Mesenchymal stem cell (in vitro differentiated cells and primary cell): ENCODE measurements at regions not wholly inside any gene's neighbourhood (a gene's known extent, or its start where the extent isn't known, plus 50 kb on each side); places are given as distances from the start of the nearest gene placed in this dataset.
A peak's percentile ranks its signal among the peaks of the same experiment; 100 is the strongest.

Experiments
- DNase-seq: peaks from one replicate; pipeline ENCODE4 v3.0.0-alpha.2; 2013
- H2AFZ ChIP-seq: one replicate; pipeline ENCODE4 v1.6.1; 2013; ENCODE audit warnings: low read depth, mild to moderate bottlenecking, control low read depth, inconsistent platforms, low read length, moderate library complexity
- H2AK5ac ChIP-seq: 2 replicates; pipeline ENCODE4 v1.6.1; 2013; ENCODE audit warnings: low read length, moderate library complexity, mild to moderate bottlenecking, inconsistent platforms; ENCODE audit not compliant: severe bottlenecking
- H2BK120ac ChIP-seq: one replicate; pipeline ENCODE4 v1.6.1; 2013; ENCODE audit warnings: low read depth, mild to moderate bottlenecking, inconsistent platforms, low read length, moderate library complexity
- H2BK12ac ChIP-seq, 2 experiments: one replicate each; pipeline ENCODE4 v1.6.1; 2013; ENCODE audit warnings: inconsistent platforms in 2 of 2, low read length in 2 of 2, mild to moderate bottlenecking in 2 of 2, moderate library complexity in 2 of 2, control low read depth in 1 of 2
- H2BK15ac ChIP-seq: one replicate; pipeline ENCODE4 v1.6.1; 2013; ENCODE audit warnings: mild to moderate bottlenecking, low read depth, inconsistent platforms; ENCODE audit not compliant: poor library complexity, severe bottlenecking
- H2BK5ac ChIP-seq: 2 replicates; pipeline ENCODE4 v1.6.1; 2013; ENCODE audit warnings: low read depth, mild to moderate bottlenecking, low read length, control low read depth, inconsistent platforms; ENCODE audit not compliant: poor library complexity, severe bottlenecking
- H3K14ac ChIP-seq, 2 experiments: one replicate each; pipeline ENCODE4 v1.6.1; 2013; ENCODE audit warnings: inconsistent platforms in 2 of 2, low read length in 2 of 2, control low read depth in 1 of 2, mild to moderate bottlenecking in 1 of 2, moderate library complexity in 1 of 2
- H3K18ac ChIP-seq, 2 experiments: one replicate each; pipeline ENCODE4 v1.6.1; 2013; ENCODE audit warnings: inconsistent platforms in 2 of 2, low read length in 2 of 2, control low read depth in 1 of 2, low read depth in 1 of 2, mild to moderate bottlenecking in 1 of 2
- H3K23ac ChIP-seq, 2 experiments: one replicate each; pipeline ENCODE4 v1.6.1; 2013; ENCODE audit warnings: inconsistent platforms in 2 of 2, low read length in 2 of 2, mild to moderate bottlenecking in 2 of 2, moderate library complexity in 2 of 2, control low read depth in 1 of 2
- H3K27ac ChIP-seq: 2 replicates; pipeline ENCODE4 v1.5.1; 2013; ENCODE audit warnings: mild to moderate bottlenecking, moderate library complexity, low read length, control low read depth, inconsistent platforms; ENCODE audit not compliant: poor library complexity, severe bottlenecking
- H3K27me3 ChIP-seq, 2 experiments: 2 replicates each; pipeline versions ENCODE4 v1.6.1 to v1.7.0; 2013; ENCODE audit warnings: low read length in 2 of 2, mild to moderate bottlenecking in 2 of 2, moderate library complexity in 2 of 2, control low read depth in 1 of 2, inconsistent platforms in 1 of 2; ENCODE audit not compliant: control insufficient read depth in 1 of 2, insufficient read depth in 1 of 2
- H3K36me3 ChIP-seq, 2 experiments: 2 replicates each; pipeline versions ENCODE4 v1.6.1 to v1.7.0; 2013; ENCODE audit warnings: low read length in 2 of 2, control low read depth in 1 of 2, inconsistent platforms in 1 of 2, low read depth in 1 of 2, mild to moderate bottlenecking in 1 of 2; ENCODE audit not compliant: insufficient read depth in 2 of 2, control insufficient read depth in 1 of 2
- H3K4ac ChIP-seq, 2 experiments: one replicate each; pipeline ENCODE4 v1.6.1; 2013; ENCODE audit warnings: inconsistent platforms in 2 of 2, low read length in 2 of 2, mild to moderate bottlenecking in 2 of 2, moderate library complexity in 2 of 2, control low read depth in 1 of 2, low read depth in 1 of 2
- H3K4me1 ChIP-seq: 2 replicates; pipeline ENCODE4 v1.6.1; 2013; ENCODE audit warnings: low read depth, low read length, control low read depth; ENCODE audit not compliant: control insufficient read depth, insufficient read depth
- H3K4me2 ChIP-seq: 2 replicates; pipeline ENCODE4 v1.6.1; 2013; ENCODE audit warnings: low read length, mild to moderate bottlenecking, inconsistent platforms; ENCODE audit not compliant: poor library complexity, severe bottlenecking
- H3K4me3 ChIP-seq, 2 experiments: 2 replicates each; pipeline versions ENCODE4 v1.5.1 to v1.7.0; 2013; ENCODE audit warnings: low read length in 2 of 2, mild to moderate bottlenecking in 2 of 2, control low read depth in 1 of 2, low read depth in 1 of 2; ENCODE audit not compliant: insufficient read depth in 1 of 2
- H3K79me1 ChIP-seq: replicated peaks from 2 replicates; pipeline ENCODE4 v1.6.1; 2013; ENCODE audit warnings: mild to moderate bottlenecking, control low read depth, low read length, inconsistent platforms; ENCODE audit not compliant: poor library complexity, severe bottlenecking
- H3K9ac ChIP-seq: 2 replicates; pipeline ENCODE4 v1.7.0; 2013; ENCODE audit warnings: mild to moderate bottlenecking, low read length, moderate library complexity
- H3K9me3 ChIP-seq: 2 replicates; pipeline ENCODE4 v1.7.0; 2013; ENCODE audit warnings: mild to moderate bottlenecking, low read length; ENCODE audit not compliant: control insufficient read depth
- H4K8ac ChIP-seq: one replicate; pipeline ENCODE4 v1.6.1; 2013; ENCODE audit warnings: inconsistent platforms, mild to moderate bottlenecking, low read length, moderate library complexity
- H4K91ac ChIP-seq: one replicate; pipeline ENCODE4 v1.6.1; 2013; ENCODE audit warnings: mild to moderate bottlenecking, low read length, inconsistent platforms
- WGBS: methylation state at CpG from one replicate; pipeline ENCODE4 v1.1.7; 2013; ENCODE audit warnings: mixed read lengths; 5-methylcytosine and 5-hydroxymethylcytosine counted together

- no peak overlapping the region for H3K4me3 ChIP-seq
- no peak for DNase-seq
- H3K4ac ChIP-seq, result no peak overlapping the region
- no peak overlapping the region for H2AK5ac ChIP-seq
- no peak overlapping the region for H2BK120ac ChIP-seq
- WGBS, result 84% methylated on average over 2 of the region's 3 CpGs
- no peak overlapping the region for H3K14ac ChIP-seq
- no peak overlapping the region for H3K27ac ChIP-seq
- no peak overlapping the region for H2BK5ac ChIP-seq
- peaks cover 18% of the 10 kb centered on the region for H3K9me3 ChIP-seq
- H2BK15ac ChIP-seq, result no peak overlapping the region
- no peak overlapping the region for H3K4me2 ChIP-seq
- H3K79me1 ChIP-seq, result no peaks in the 10 kb centered on the region
- H2BK12ac ChIP-seq, result no peak overlapping the region
- H3K9ac ChIP-seq, result no peak overlapping the region
- H3K18ac ChIP-seq, result no peak overlapping the region
- no peaks in the 10 kb centered on the region for H3K36me3 ChIP-seq
- H4K8ac ChIP-seq, result no peak overlapping the region
- no peaks in the 10 kb centered on the region for H3K27me3 ChIP-seq
- H3K23ac ChIP-seq, result no peak overlapping the region
- no peak overlapping the region for H2AFZ ChIP-seq
- H4K91ac ChIP-seq, result no peak overlapping the region
- H3K4me1 ChIP-seq, result no peaks in the 10 kb centered on the region
These were observed 64.9 kb downstream of the FAM170A start for GRCh38 chr5:119694284-119694683.

GRCh38 chr5:119706049-119706448 is 76.7 kb downstream of the FAM170A start:
- Histone ChIP-seq H3K9ac (no peak overlapping the region), H4K8ac (no peak overlapping the region), H2AK5ac (no peak overlapping the region), H3K27me3 (no peaks in the 10 kb centered on the region), H2BK15ac (no peak overlapping the region), H2BK5ac (no peak overlapping the region), H2AFZ (peak overlapping the region; percentile 23), H3K36me3 (no peaks in the 10 kb centered on the region), H3K79me1 (no peaks in the 10 kb centered on the region), H3K4me1 (no peaks in the 10 kb centered on the region), H3K14ac (no peak overlapping the region), H3K4me2 (no peak overlapping the region), H4K91ac (no peak overlapping the region), H2BK120ac (no peak overlapping the region), H3K27ac (no peak overlapping the region), H3K4me3 (no peak overlapping the region), H3K4ac (no peak overlapping the region), H3K18ac (no peak overlapping the region), H2BK12ac (no peak overlapping the region), H3K9me3 (peaks cover 6% of the 10 kb centered on the region), H3K23ac (no peak overlapping the region)
- no peak for DNase-seq
- WGBS, result 95% methylated on average over 8 of the region's 9 CpGs

- H2AK5ac ChIP-seq, result no peak overlapping the region
- H3K4me1 ChIP-seq, result no peaks in the 10 kb centered on the region
- H2BK120ac ChIP-seq, result no peak overlapping the region
- H3K4me3 ChIP-seq, result no peak overlapping the region
- no peak overlapping the region for H3K4me2 ChIP-seq
- 79% methylated on average over 2 of the region's 2 CpGs for WGBS
- no peak overlapping the region for H2BK5ac ChIP-seq
- no peaks in the 10 kb centered on the region for H3K36me3 ChIP-seq
- no peak overlapping the region for H2BK12ac ChIP-seq
- no peak overlapping the region for H3K4ac ChIP-seq
- no peaks in the 10 kb centered on the region for H3K27me3 ChIP-seq
- H3K27ac ChIP-seq, result no peak overlapping the region
- H4K91ac ChIP-seq, result no peak overlapping the region
- no peak for DNase-seq
- H3K18ac ChIP-seq, result no peak overlapping the region
- no peak overlapping the region for H2BK15ac ChIP-seq
- H3K14ac ChIP-seq, result no peak overlapping the region
- H2AFZ ChIP-seq, result no peak overlapping the region
- no peaks in the 10 kb centered on the region for H3K79me1 ChIP-seq
- no peak overlapping the region for H4K8ac ChIP-seq
- peaks cover 2% of the 10 kb centered on the region for H3K9me3 ChIP-seq
- H3K9ac ChIP-seq, result no peak overlapping the region
- no peak overlapping the region for H3K23ac ChIP-seq
These were observed 78.9 kb downstream of the FAM170A start for GRCh38 chr5:119708076-119708790.

- H3K27ac ChIP-seq, result no peak overlapping the region
- H2BK15ac ChIP-seq, result no peak overlapping the region
- H4K91ac ChIP-seq, result no peak overlapping the region
- WGBS, result 73% methylated on average over 2 of the region's 2 CpGs
- no peak overlapping the region for H2BK5ac ChIP-seq
- no peak overlapping the region for H3K4me3 ChIP-seq
- no peak for DNase-seq
- H3K27me3 ChIP-seq, result no peaks in the 10 kb centered on the region
- peaks cover 20% of the 10 kb centered on the region for H3K9me3 ChIP-seq
- no peak overlapping the region for H3K4ac ChIP-seq
- no peak overlapping the region for H2AFZ ChIP-seq
- H4K8ac ChIP-seq, result no peak overlapping the region
- no peak overlapping the region for H2BK12ac ChIP-seq
- no peak overlapping the region for H2AK5ac ChIP-seq
- H2BK120ac ChIP-seq, result no peak overlapping the region
- H3K36me3 ChIP-seq, result no peaks in the 10 kb centered on the region
- no peak overlapping the region for H3K14ac ChIP-seq
- no peaks in the 10 kb centered on the region for H3K4me1 ChIP-seq
- no peak overlapping the region for H3K23ac ChIP-seq
- H3K9ac ChIP-seq, result no peak overlapping the region
- H3K18ac ChIP-seq, result no peak overlapping the region
- no peaks in the 10 kb centered on the region for H3K79me1 ChIP-seq
- no peak overlapping the region for H3K4me2 ChIP-seq
These were observed 92.4 kb downstream of the FAM170A start for GRCh38 chr5:119721775-119722174.
